ENCODE measurements at regions not wholly inside any gene's neighbourhood (a gene's known extent, or its start where the extent isn't known, plus 50 kb on each side); places are given as distances from the start of the nearest gene placed in this dataset.

- no peaks in the 10 kb centered on the region for H4K20me1 ChIP-seq (ENCODE audit: insufficient read depth)
- H3K27me3 ChIP-seq (ENCODE audit: insufficient read depth, low read depth), result no peaks in the 10 kb centered on the region
- no peak overlapping the region for H3K4me3 ChIP-seq (IDR thresholded peaks at IDR 0.05; ENCODE audit: insufficient read depth, low read depth, low read length)
- no peaks in the 10 kb centered on the region for H3K4me1 ChIP-seq (ENCODE audit: low read depth, poor library complexity, severe bottlenecking)
- no peak overlapping the region for H3K4me2 ChIP-seq
- H3K79me2 ChIP-seq (ENCODE audit: insufficient read depth, low read depth), result no peaks in the 10 kb centered on the region
- no peak overlapping the region for H2AFZ ChIP-seq (ENCODE audit: low read depth)
- H3K27ac ChIP-seq, result no peak overlapping the region
- no peaks in the 10 kb centered on the region for H3K36me3 ChIP-seq (ENCODE audit: insufficient read depth)
- TF ChIP-seq, protein P1, sequence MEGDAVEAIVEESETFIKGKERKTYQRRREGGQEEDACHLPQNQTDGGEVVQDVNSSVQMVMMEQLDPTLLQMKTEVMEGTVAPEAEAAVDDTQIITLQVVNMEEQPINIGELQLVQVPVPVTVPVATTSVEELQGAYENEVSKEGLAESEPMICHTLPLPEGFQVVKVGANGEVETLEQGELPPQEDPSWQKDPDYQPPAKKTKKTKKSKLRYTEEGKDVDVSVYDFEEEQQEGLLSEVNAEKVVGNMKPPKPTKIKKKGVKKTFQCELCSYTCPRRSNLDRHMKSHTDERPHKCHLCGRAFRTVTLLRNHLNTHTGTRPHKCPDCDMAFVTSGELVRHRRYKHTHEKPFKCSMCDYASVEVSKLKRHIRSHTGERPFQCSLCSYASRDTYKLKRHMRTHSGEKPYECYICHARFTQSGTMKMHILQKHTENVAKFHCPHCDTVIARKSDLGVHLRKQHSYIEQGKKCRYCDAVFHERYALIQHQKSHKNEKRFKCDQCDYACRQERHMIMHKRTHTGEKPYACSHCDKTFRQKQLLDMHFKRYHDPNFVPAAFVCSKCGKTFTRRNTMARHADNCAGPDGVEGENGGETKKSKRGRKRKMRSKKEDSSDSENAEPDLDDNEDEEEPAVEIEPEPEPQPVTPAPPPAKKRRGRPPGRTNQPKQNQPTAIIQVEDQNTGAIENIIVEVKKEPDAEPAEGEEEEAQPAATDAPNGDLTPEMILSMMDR (conservative IDR thresholded peaks at IDR 0.05; ENCODE audit: low read depth, low read length), result no peak
- no peak overlapping the region for H3K9ac ChIP-seq
Measured at GRCh38 chr18:41593171-41593675, 361.8 kb upstream of the PIK3C3 start.

- H3K4me2 ChIP-seq, result no peak overlapping the region
- no peak overlapping the region for H3K27ac ChIP-seq
- H3K4me1 ChIP-seq (ENCODE audit: low read depth, poor library complexity, severe bottlenecking), result no peaks in the 10 kb centered on the region
- H3K36me3 ChIP-seq (ENCODE audit: insufficient read depth), result no peaks in the 10 kb centered on the region
- H3K4me3 ChIP-seq (IDR thresholded peaks at IDR 0.05; ENCODE audit: insufficient read depth, low read depth, low read length), result no peak overlapping the region
- no peaks in the 10 kb centered on the region for H3K27me3 ChIP-seq (ENCODE audit: insufficient read depth, low read depth)
- TF ChIP-seq, protein P1 (conservative IDR thresholded peaks at IDR 0.05; ENCODE audit: low read depth, low read length), result no peak
- H4K20me1 ChIP-seq (ENCODE audit: insufficient read depth), result no peaks in the 10 kb centered on the region
- H2AFZ ChIP-seq (ENCODE audit: low read depth), result no peak overlapping the region
- no peaks in the 10 kb centered on the region for H3K79me2 ChIP-seq (ENCODE audit: insufficient read depth, low read depth)
- no peak overlapping the region for H3K9ac ChIP-seq
Measured at GRCh38 chr18:41587976-41588375, 367.1 kb upstream of the PIK3C3 start.

DNA sequence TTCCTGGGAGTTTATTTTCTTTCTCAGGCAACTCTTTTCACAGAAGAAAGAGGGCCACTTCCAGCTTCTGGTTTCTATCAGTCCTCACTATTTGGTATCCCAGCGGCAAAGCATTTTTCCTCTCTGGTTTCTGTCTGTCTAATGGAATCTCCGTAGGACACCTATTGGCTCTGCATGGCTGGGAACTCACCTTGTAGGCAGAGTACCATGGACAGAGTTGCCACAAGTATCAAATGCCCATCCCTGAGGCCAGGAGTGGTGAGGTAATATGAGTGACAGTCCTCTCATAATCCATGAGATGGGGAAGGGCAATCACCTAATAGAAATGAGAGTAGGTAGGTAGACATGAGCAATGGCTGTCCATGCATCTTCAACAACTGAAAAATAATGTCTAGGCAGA lies 369.5 kb upstream of the PIK3C3 start:
- no peaks in the 10 kb centered on the region for H3K27me3 ChIP-seq (ENCODE audit: insufficient read depth, low read depth)
- H2AFZ ChIP-seq (ENCODE audit: low read depth), result no peak overlapping the region
- H3K27ac ChIP-seq, result no peak overlapping the region
- no peaks in the 10 kb centered on the region for H4K20me1 ChIP-seq (ENCODE audit: insufficient read depth)
- H3K9ac ChIP-seq, result no peak overlapping the region
- no peak overlapping the region for H3K4me2 ChIP-seq
- no peaks in the 10 kb centered on the region for H3K36me3 ChIP-seq (ENCODE audit: insufficient read depth)
- no peaks in the 10 kb centered on the region for H3K79me2 ChIP-seq (ENCODE audit: insufficient read depth, low read depth)
- H3K4me1 ChIP-seq (ENCODE audit: low read depth, poor library complexity, severe bottlenecking), result no peaks in the 10 kb centered on the region
- TF ChIP-seq, protein P1 (conservative IDR thresholded peaks at IDR 0.05; ENCODE audit: low read depth, low read length), result no peak
- no peak overlapping the region for H3K4me3 ChIP-seq (IDR thresholded peaks at IDR 0.05; ENCODE audit: insufficient read depth, low read depth, low read length)

DNA sequence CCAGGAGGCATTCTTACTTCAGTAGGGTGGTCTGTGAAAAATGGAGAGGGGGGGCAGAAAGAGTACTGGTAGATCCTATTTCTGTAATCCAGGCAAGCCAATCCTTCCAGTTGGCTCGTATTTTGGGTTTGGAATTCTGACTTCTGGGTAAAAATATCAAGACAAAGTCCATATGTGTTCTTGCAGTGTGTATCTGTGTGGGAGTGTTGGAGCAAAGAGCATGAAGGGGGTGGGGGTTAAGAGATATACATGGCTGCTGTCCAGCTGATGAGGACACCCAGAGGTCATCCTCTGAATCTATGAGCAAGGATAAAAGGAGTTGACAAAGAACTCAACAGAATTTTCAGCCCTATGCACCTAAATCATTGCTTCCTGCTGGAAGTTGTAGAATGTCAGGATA lies 375.8 kb upstream of the PIK3C3 start:
- H3K9ac ChIP-seq, result no peak overlapping the region
- TF ChIP-seq, protein P1 (conservative IDR thresholded peaks at IDR 0.05; ENCODE audit: low read depth, low read length), result no peak
- no peaks in the 10 kb centered on the region for H3K27me3 ChIP-seq (ENCODE audit: insufficient read depth, low read depth)
- no peak overlapping the region for H3K4me3 ChIP-seq (IDR thresholded peaks at IDR 0.05; ENCODE audit: insufficient read depth, low read depth, low read length)
- H3K27ac ChIP-seq, result no peak overlapping the region
- H3K4me2 ChIP-seq, result no peak overlapping the region
- H3K4me1 ChIP-seq (ENCODE audit: low read depth, poor library complexity, severe bottlenecking), result no peaks in the 10 kb centered on the region
- no peaks in the 10 kb centered on the region for H3K79me2 ChIP-seq (ENCODE audit: insufficient read depth, low read depth)
- no peaks in the 10 kb centered on the region for H4K20me1 ChIP-seq (ENCODE audit: insufficient read depth)
- no peak overlapping the region for H2AFZ ChIP-seq (ENCODE audit: low read depth)
- H3K36me3 ChIP-seq (ENCODE audit: insufficient read depth), result no peaks in the 10 kb centered on the region
